ENCODE measurements at regions not wholly inside any gene's neighbourhood (a gene's known extent, or its start where the extent isn't known, plus 50 kb on each side); places are given as distances from the start of the nearest gene placed in this dataset.

DNA sequence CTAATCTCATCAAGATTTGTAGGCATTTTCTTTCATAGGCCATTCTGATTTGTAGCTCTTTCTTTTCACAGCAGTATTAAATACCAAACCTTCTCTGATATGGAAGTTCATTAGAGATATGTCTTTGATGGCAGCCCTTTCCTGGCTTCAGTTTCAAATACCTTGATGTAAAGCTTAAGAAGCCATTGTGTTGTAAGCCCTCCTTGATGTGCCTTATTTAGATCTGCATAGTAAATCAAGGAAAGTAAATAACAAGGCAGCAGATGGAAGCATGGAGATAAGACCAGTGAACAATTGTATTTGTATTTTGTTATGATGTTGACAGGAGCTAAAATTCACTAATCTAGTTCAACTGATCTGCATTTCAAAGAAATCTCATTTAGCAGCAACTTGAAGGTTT, 234.9 kb upstream of the PPP1R3A start:
- TF ChIP-seq, protein P1, sequence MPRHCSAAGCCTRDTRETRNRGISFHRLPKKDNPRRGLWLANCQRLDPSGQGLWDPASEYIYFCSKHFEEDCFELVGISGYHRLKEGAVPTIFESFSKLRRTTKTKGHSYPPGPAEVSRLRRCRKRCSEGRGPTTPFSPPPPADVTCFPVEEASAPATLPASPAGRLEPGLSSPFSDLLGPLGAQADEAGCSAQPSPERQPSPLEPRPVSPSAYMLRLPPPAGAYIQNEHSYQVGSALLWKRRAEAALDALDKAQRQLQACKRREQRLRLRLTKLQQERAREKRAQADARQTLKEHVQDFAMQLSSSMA (CRISPR knock-in tag; IDR thresholded peaks at IDR 0.05) = no peak
- no peak for TF ChIP-seq SMC3 (IDR thresholded peaks at IDR 0.05; ENCODE audit: low read length)
- TF ChIP-seq, protein P2, sequence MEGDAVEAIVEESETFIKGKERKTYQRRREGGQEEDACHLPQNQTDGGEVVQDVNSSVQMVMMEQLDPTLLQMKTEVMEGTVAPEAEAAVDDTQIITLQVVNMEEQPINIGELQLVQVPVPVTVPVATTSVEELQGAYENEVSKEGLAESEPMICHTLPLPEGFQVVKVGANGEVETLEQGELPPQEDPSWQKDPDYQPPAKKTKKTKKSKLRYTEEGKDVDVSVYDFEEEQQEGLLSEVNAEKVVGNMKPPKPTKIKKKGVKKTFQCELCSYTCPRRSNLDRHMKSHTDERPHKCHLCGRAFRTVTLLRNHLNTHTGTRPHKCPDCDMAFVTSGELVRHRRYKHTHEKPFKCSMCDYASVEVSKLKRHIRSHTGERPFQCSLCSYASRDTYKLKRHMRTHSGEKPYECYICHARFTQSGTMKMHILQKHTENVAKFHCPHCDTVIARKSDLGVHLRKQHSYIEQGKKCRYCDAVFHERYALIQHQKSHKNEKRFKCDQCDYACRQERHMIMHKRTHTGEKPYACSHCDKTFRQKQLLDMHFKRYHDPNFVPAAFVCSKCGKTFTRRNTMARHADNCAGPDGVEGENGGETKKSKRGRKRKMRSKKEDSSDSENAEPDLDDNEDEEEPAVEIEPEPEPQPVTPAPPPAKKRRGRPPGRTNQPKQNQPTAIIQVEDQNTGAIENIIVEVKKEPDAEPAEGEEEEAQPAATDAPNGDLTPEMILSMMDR (CRISPR knock-in tag; IDR thresholded peaks at IDR 0.05) = no peak
- TF ChIP-seq HDAC6 (IDR thresholded peaks at IDR 0.05; ENCODE audit: low read depth, low read length) = no peak
- TF ChIP-seq ZZZ3 (CRISPR knock-in tag; IDR thresholded peaks at IDR 0.05; ENCODE audit: borderline replicate concordance) = no peak
- TF ChIP-seq PHF5A (CRISPR knock-in tag; IDR thresholded peaks at IDR 0.05; ENCODE audit: low read depth, unreplicated experiment) = no peak
- TF ChIP-seq, protein P3, sequence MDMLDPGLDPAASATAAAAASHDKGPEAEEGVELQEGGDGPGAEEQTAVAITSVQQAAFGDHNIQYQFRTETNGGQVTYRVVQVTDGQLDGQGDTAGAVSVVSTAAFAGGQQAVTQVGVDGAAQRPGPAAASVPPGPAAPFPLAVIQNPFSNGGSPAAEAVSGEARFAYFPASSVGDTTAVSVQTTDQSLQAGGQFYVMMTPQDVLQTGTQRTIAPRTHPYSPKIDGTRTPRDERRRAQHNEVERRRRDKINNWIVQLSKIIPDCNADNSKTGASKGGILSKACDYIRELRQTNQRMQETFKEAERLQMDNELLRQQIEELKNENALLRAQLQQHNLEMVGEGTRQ (IDR thresholded peaks at IDR 0.05; ENCODE audit: low read depth, low read length) = no peak
- TF ChIP-seq, protein P3 (CRISPR knock-in tag; IDR thresholded peaks at IDR 0.05; ENCODE audit: borderline replicate concordance) = no peak
- no peak for TF ChIP-seq FOXP1 (IDR thresholded peaks at IDR 0.05)
- no peak for TF ChIP-seq FOXP1 (CRISPR knock-in tag; IDR thresholded peaks at IDR 0.05)
- no peak for TF ChIP-seq CHCHD3 (CRISPR knock-in tag; IDR thresholded peaks at IDR 0.05)
